ENCODE measurements at regions not wholly inside any gene's neighbourhood (a gene's known extent, or its start where the extent isn't known, plus 50 kb on each side); places are given as distances from the start of the nearest gene placed in this dataset.
"Not testable (repeated sequence)": the region's sequence is repeated elsewhere in the genome, so short reads cannot be mapped to it uniquely, and the experiment has no call there.

- not testable (repeated sequence) for TF ChIP-seq CTCF, POLR2A (IDR thresholded peaks at IDR 0.05)
Measured at GRCh38 chr1:143805374-143805773, 166.4 kb downstream of the FAM72C start.

Data from transverse colon (tissue), 3 donors.